ENCODE measurements at regions not wholly inside any gene's neighbourhood (a gene's known extent, or its start where the extent isn't known, plus 50 kb on each side); places are given as distances from the start of the nearest gene placed in this dataset.

DNA sequence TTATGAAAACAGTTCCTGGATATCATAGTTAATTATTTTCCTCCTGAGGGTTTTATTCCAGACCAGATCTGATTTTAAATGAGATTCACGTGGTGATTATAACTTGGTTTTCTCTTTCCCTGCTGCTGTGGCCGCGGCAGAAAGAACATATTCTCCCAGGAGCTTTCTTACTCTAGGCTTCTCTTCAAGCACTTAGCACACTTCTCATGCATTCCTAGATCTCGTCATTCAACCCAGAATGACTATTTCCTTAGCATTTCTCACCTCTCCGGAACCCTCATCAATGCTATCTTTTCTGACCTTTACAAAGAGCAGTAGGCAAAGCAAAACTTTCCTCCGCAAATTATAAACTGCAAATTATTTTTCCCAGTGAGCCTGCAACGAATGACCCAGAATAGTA lies 122.9 kb downstream of the GPAT3 start:
- no peak overlapping the region for H3K4me3 ChIP-seq (ENCODE audit: low read depth in 1 of 3, low read length in 3 of 3)
- TF ChIP-seq GABPA (IDR thresholded peaks at IDR 0.05 in 1 of 2, conservative IDR thresholded peaks at IDR 0.05 in 1 of 2) = no peak
- TF ChIP-seq ATF3 (IDR thresholded peaks at IDR 0.05) = no peak
- TF ChIP-seq FOXA2 (IDR thresholded peaks at IDR 0.05) = no peak
- no peak for TF ChIP-seq MAX (IDR thresholded peaks at IDR 0.05)
- no peak for TF ChIP-seq FOXA1 (IDR thresholded peaks at IDR 0.05)
- TF ChIP-seq YY1 (IDR thresholded peaks at IDR 0.05) = no peak
- no peak for TF ChIP-seq ZBTB33 (IDR thresholded peaks at IDR 0.05)
- TF ChIP-seq RXRA (IDR thresholded peaks at IDR 0.05) = no peak
- TF ChIP-seq EGR1 (IDR thresholded peaks at IDR 0.05; ENCODE audit: low read depth in 2 of 2) = no peak
- TF ChIP-seq, protein P1, sequence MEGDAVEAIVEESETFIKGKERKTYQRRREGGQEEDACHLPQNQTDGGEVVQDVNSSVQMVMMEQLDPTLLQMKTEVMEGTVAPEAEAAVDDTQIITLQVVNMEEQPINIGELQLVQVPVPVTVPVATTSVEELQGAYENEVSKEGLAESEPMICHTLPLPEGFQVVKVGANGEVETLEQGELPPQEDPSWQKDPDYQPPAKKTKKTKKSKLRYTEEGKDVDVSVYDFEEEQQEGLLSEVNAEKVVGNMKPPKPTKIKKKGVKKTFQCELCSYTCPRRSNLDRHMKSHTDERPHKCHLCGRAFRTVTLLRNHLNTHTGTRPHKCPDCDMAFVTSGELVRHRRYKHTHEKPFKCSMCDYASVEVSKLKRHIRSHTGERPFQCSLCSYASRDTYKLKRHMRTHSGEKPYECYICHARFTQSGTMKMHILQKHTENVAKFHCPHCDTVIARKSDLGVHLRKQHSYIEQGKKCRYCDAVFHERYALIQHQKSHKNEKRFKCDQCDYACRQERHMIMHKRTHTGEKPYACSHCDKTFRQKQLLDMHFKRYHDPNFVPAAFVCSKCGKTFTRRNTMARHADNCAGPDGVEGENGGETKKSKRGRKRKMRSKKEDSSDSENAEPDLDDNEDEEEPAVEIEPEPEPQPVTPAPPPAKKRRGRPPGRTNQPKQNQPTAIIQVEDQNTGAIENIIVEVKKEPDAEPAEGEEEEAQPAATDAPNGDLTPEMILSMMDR (IDR thresholded peaks at IDR 0.05; ENCODE audit: low read depth, low read length, missing input control) = no peak
- TF ChIP-seq SP1 (IDR thresholded peaks at IDR 0.05) = no peak
- no peak for TF ChIP-seq HNF4G (IDR thresholded peaks at IDR 0.05)
- no peak for TF ChIP-seq NR2F2 (IDR thresholded peaks at IDR 0.05)
- TF ChIP-seq, protein P2, sequence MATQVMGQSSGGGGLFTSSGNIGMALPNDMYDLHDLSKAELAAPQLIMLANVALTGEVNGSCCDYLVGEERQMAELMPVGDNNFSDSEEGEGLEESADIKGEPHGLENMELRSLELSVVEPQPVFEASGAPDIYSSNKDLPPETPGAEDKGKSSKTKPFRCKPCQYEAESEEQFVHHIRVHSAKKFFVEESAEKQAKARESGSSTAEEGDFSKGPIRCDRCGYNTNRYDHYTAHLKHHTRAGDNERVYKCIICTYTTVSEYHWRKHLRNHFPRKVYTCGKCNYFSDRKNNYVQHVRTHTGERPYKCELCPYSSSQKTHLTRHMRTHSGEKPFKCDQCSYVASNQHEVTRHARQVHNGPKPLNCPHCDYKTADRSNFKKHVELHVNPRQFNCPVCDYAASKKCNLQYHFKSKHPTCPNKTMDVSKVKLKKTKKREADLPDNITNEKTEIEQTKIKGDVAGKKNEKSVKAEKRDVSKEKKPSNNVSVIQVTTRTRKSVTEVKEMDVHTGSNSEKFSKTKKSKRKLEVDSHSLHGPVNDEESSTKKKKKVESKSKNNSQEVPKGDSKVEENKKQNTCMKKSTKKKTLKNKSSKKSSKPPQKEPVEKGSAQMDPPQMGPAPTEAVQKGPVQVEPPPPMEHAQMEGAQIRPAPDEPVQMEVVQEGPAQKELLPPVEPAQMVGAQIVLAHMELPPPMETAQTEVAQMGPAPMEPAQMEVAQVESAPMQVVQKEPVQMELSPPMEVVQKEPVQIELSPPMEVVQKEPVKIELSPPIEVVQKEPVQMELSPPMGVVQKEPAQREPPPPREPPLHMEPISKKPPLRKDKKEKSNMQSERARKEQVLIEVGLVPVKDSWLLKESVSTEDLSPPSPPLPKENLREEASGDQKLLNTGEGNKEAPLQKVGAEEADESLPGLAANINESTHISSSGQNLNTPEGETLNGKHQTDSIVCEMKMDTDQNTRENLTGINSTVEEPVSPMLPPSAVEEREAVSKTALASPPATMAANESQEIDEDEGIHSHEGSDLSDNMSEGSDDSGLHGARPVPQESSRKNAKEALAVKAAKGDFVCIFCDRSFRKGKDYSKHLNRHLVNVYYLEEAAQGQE (IDR thresholded peaks at IDR 0.05) = no peak
- WGBS = 63% methylated on average over 7 of the region's 7 CpGs
- peaks cover 0 to 3% (median 0%) of the 10 kb centered on the region in 4 donors for H3K27me3 ChIP-seq (ENCODE audit: control insufficient read depth in 4 of 4, insufficient read depth in 4 of 4, low read length in 3 of 4)
- H3K9ac ChIP-seq (ENCODE audit: low read depth in 1 of 2, low read length in 2 of 2) = no peak overlapping the region
- H3K9me3 ChIP-seq (ENCODE audit: control insufficient read depth in 4 of 4, low read length in 3 of 4) = peaks cover 0 to 2% (median 0%) of the 10 kb centered on the region in 4 donors
- no peaks in the 10 kb centered on the region for H3K36me3 ChIP-seq (ENCODE audit: control insufficient read depth in 4 of 4, insufficient read depth in 3 of 4, low read depth in 1 of 4, low read length in 3 of 4)
- H3K4me1 ChIP-seq (ENCODE audit: control insufficient read depth in 4 of 4, insufficient read depth in 4 of 4, low read length in 3 of 4) = no peaks in the 10 kb centered on the region
- no peak for DNase-seq (ENCODE audit: low spot score)
- H3K27ac ChIP-seq (ENCODE audit: low read depth in 1 of 2, low read length in 2 of 2) = no peak overlapping the region

DNA sequence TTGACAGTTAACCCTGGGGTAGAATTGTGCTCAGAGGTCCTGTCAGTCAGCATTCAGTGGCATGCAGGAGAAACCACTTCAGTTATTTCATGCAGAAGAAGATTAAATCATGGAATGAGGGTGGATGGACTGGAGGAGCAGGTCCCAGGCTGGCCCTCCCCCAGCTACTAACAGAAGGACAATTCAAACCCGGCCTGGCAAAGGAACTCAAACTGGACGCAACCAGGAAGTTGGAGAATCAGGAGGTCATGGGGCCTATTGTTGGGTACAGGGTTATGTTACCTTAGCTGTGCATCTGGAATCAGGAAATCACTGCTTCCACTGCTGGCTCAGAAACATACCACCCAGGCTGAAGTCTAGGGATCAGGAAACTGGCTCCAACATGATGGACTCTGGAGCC lies 121.4 kb downstream of the GPAT3 start:
- WGBS = 85% methylated on average over 2 of the region's 2 CpGs
- no peaks in the 10 kb centered on the region for H3K4me1 ChIP-seq (ENCODE audit: control insufficient read depth in 4 of 4, insufficient read depth in 4 of 4, low read length in 3 of 4)

More for the DNA sequence above, 121.4 kb downstream of the GPAT3 start:
- no peak overlapping the region for H3K9ac ChIP-seq (ENCODE audit: low read depth in 1 of 2, low read length in 2 of 2)
- no peaks in the 10 kb centered on the region for H3K36me3 ChIP-seq (ENCODE audit: control insufficient read depth in 4 of 4, insufficient read depth in 3 of 4, low read depth in 1 of 4, low read length in 3 of 4)
- H3K27ac ChIP-seq (ENCODE audit: low read depth in 1 of 2, low read length in 2 of 2) = no peak overlapping the region
- peaks cover 0 to 3% (median 0%) of the 10 kb centered on the region in 4 donors for H3K27me3 ChIP-seq (ENCODE audit: control insufficient read depth in 4 of 4, insufficient read depth in 4 of 4, low read length in 3 of 4)
- no peak overlapping the region for H3K4me3 ChIP-seq (ENCODE audit: low read depth in 1 of 3, low read length in 3 of 3)
- H3K9me3 ChIP-seq (ENCODE audit: control insufficient read depth in 4 of 4, low read length in 3 of 4) = peaks cover 0 to 2% (median 0%) of the 10 kb centered on the region in 4 donors
- TF ChIP-seq JUND (IDR thresholded peaks at IDR 0.05) = no peak
- TF ChIP-seq SP1 (IDR thresholded peaks at IDR 0.05) = no peak
- no peak for TF ChIP-seq YY1 (IDR thresholded peaks at IDR 0.05)
- TF ChIP-seq HNF4G (IDR thresholded peaks at IDR 0.05) = no peak
- TF ChIP-seq GABPA (IDR thresholded peaks at IDR 0.05 in 1 of 2, conservative IDR thresholded peaks at IDR 0.05 in 1 of 2) = no peak
- TF ChIP-seq, protein P2 (IDR thresholded peaks at IDR 0.05) = no peak
- no peak for TF ChIP-seq NR2F2 (IDR thresholded peaks at IDR 0.05)
- TF ChIP-seq TAF1 (conservative IDR thresholded peaks at IDR 0.05) = no peak
- TF ChIP-seq HNF4A (conservative IDR thresholded peaks at IDR 0.05) = no peak
- TF ChIP-seq FOXA2 (IDR thresholded peaks at IDR 0.05) = no peak
- no peak for TF ChIP-seq ATF3 (IDR thresholded peaks at IDR 0.05)
- no peak for TF ChIP-seq EGR1 (IDR thresholded peaks at IDR 0.05; ENCODE audit: low read depth in 2 of 2)
- TF ChIP-seq MAX (IDR thresholded peaks at IDR 0.05) = no peak
- TF ChIP-seq RXRA (IDR thresholded peaks at IDR 0.05) = no peak
- no peak for TF ChIP-seq FOXA1 (IDR thresholded peaks at IDR 0.05)
- TF ChIP-seq RAD21 (IDR thresholded peaks at IDR 0.05) = no peak
- DNase-seq (ENCODE audit: low spot score) = no peak
